ENCODE measurements at regions not wholly inside any gene's neighbourhood (a gene's known extent, or its start where the extent isn't known, plus 50 kb on each side); places are given as distances from the start of the nearest gene placed in this dataset.

GRCh38 chr10:33459602-33460001 lies 125.1 kb upstream of the NRP1 start:
- Mint-ChIP-seq H3K36me3 (ENCODE audit: low read depth) (no peaks in the 10 kb centered on the region), H3K9me3 (no peaks in the 10 kb centered on the region), H3K27ac (no peak overlapping the region), H3K27me3 (ENCODE audit: low read depth) (no peaks in the 10 kb centered on the region), H3K4me1 (ENCODE audit: low read depth) (no peaks in the 10 kb centered on the region), H3K4me3 (no peak overlapping the region)

GRCh38 chr10:33455029-33455428 lies 120.6 kb upstream of the NRP1 start:
- Mint-ChIP-seq H3K4me1 (ENCODE audit: low read depth) (no peaks in the 10 kb centered on the region), H3K4me3 (no peak overlapping the region), H3K27ac (no peak overlapping the region), H3K36me3 (ENCODE audit: low read depth) (no peaks in the 10 kb centered on the region), H3K27me3 (ENCODE audit: low read depth) (peaks cover 6% of the 10 kb centered on the region), H3K9me3 (no peaks in the 10 kb centered on the region)

- H3K27ac Mint-ChIP-seq, result no peak overlapping the region
Observed at GRCh38 chr10:33454554-33454953, 120.1 kb upstream of the NRP1 start.

GRCh38 chr10:33453081-33454025 lies 118.9 kb upstream of the NRP1 start:
- H3K27me3 Mint-ChIP-seq (ENCODE audit: low read depth), result peaks cover 6% of the 10 kb centered on the region
- no peak overlapping the region for H3K27ac Mint-ChIP-seq
- H3K4me1 Mint-ChIP-seq (ENCODE audit: low read depth), result no peaks in the 10 kb centered on the region
- no peaks in the 10 kb centered on the region for H3K36me3 Mint-ChIP-seq (ENCODE audit: low read depth)
- H3K4me3 Mint-ChIP-seq, result no peak overlapping the region
- H3K9me3 Mint-ChIP-seq, result no peaks in the 10 kb centered on the region

More at GRCh38 chr10:33454554-33454953, 120.1 kb upstream of the NRP1 start:
- H3K36me3 Mint-ChIP-seq (ENCODE audit: low read depth), result no peaks in the 10 kb centered on the region
- no peaks in the 10 kb centered on the region for H3K4me1 Mint-ChIP-seq (ENCODE audit: low read depth)
- H3K27me3 Mint-ChIP-seq (ENCODE audit: low read depth), result peaks cover 6% of the 10 kb centered on the region
- no peak overlapping the region for H3K4me3 Mint-ChIP-seq
- no peaks in the 10 kb centered on the region for H3K9me3 Mint-ChIP-seq

GRCh38 chr10:33448421-33449140 lies 114.1 kb upstream of the NRP1 start:
- Mint-ChIP-seq H3K9me3 (no peaks in the 10 kb centered on the region), H3K4me3 (no peak overlapping the region), H3K27me3 (ENCODE audit: low read depth) (peaks cover 6% of the 10 kb centered on the region), H3K36me3 (ENCODE audit: low read depth) (no peaks in the 10 kb centered on the region), H3K4me1 (ENCODE audit: low read depth) (no peaks in the 10 kb centered on the region), H3K27ac (no peak overlapping the region)

- H3K27me3 Mint-ChIP-seq (ENCODE audit: low read depth), result no peaks in the 10 kb centered on the region
- no peak overlapping the region for H3K27ac Mint-ChIP-seq
- no peaks in the 10 kb centered on the region for H3K4me1 Mint-ChIP-seq (ENCODE audit: low read depth)
- no peaks in the 10 kb centered on the region for H3K9me3 Mint-ChIP-seq
- no peak overlapping the region for H3K4me3 Mint-ChIP-seq
- no peaks in the 10 kb centered on the region for H3K36me3 Mint-ChIP-seq (ENCODE audit: low read depth)
Observed at GRCh38 chr10:33441561-33441960, 107.1 kb upstream of the NRP1 start.

GRCh38 chr10:33434933-33435332 lies 100.5 kb upstream of the NRP1 start:
- H3K27me3 Mint-ChIP-seq (ENCODE audit: low read depth), result peaks cover 6% of the 10 kb centered on the region
- H3K36me3 Mint-ChIP-seq (ENCODE audit: low read depth), result no peaks in the 10 kb centered on the region
- no peak overlapping the region for H3K4me3 Mint-ChIP-seq
- no peaks in the 10 kb centered on the region for H3K4me1 Mint-ChIP-seq (ENCODE audit: low read depth)
- H3K27ac Mint-ChIP-seq, result no peak overlapping the region
- no peaks in the 10 kb centered on the region for H3K9me3 Mint-ChIP-seq

- H3K27me3 Mint-ChIP-seq (ENCODE audit: low read depth), result peaks cover 13% of the 10 kb centered on the region
- H3K4me3 Mint-ChIP-seq, result no peak overlapping the region
- H3K4me1 Mint-ChIP-seq (ENCODE audit: low read depth), result no peaks in the 10 kb centered on the region
- no peaks in the 10 kb centered on the region for H3K9me3 Mint-ChIP-seq
- H3K27ac Mint-ChIP-seq, result no peak overlapping the region
- H3K36me3 Mint-ChIP-seq (ENCODE audit: low read depth), result no peaks in the 10 kb centered on the region
Observed at GRCh38 chr10:33428682-33429081, 94.2 kb upstream of the NRP1 start.

- Mint-ChIP-seq H3K27ac (no peak overlapping the region), H3K9me3 (no peaks in the 10 kb centered on the region), H3K36me3 (ENCODE audit: low read depth) (no peaks in the 10 kb centered on the region), H3K27me3 (ENCODE audit: low read depth) (peaks cover 9% of the 10 kb centered on the region), H3K4me1 (ENCODE audit: low read depth) (no peaks in the 10 kb centered on the region), H3K4me3 (no peak overlapping the region)
Observed at GRCh38 chr10:33423154-33423529, 88.7 kb upstream of the NRP1 start.

- Mint-ChIP-seq H3K4me1 (ENCODE audit: low read depth) (no peaks in the 10 kb centered on the region), H3K9me3 (no peaks in the 10 kb centered on the region), H3K36me3 (ENCODE audit: low read depth) (no peaks in the 10 kb centered on the region), H3K4me3 (no peak overlapping the region), H3K27ac (no peak overlapping the region), H3K27me3 (ENCODE audit: low read depth) (peaks cover 9% of the 10 kb centered on the region)
Observed at GRCh38 chr10:33422471-33423153, 88.1 kb upstream of the NRP1 start.

- H3K4me3 Mint-ChIP-seq, result no peak overlapping the region
- H3K27ac Mint-ChIP-seq, result no peak overlapping the region
- H3K27me3 Mint-ChIP-seq (ENCODE audit: low read depth), result peaks cover 5% of the 10 kb centered on the region
- no peaks in the 10 kb centered on the region for H3K9me3 Mint-ChIP-seq
- H3K4me1 Mint-ChIP-seq (ENCODE audit: low read depth), result no peaks in the 10 kb centered on the region
- H3K36me3 Mint-ChIP-seq (ENCODE audit: low read depth), result no peaks in the 10 kb centered on the region
Observed at GRCh38 chr10:33421789-33422462, 87.5 kb upstream of the NRP1 start.

GRCh38 chr10:33419311-33419710 lies 84.8 kb upstream of the NRP1 start:
- H3K4me1 Mint-ChIP-seq (ENCODE audit: low read depth), result no peaks in the 10 kb centered on the region
- no peaks in the 10 kb centered on the region for H3K36me3 Mint-ChIP-seq (ENCODE audit: low read depth)
- no peaks in the 10 kb centered on the region for H3K9me3 Mint-ChIP-seq
- H3K4me3 Mint-ChIP-seq, result no peak overlapping the region
- H3K27me3 Mint-ChIP-seq (ENCODE audit: low read depth), result no peaks in the 10 kb centered on the region
- no peak overlapping the region for H3K27ac Mint-ChIP-seq

GRCh38 chr10:33418301-33418700 lies 83.8 kb upstream of the NRP1 start:
- Mint-ChIP-seq H3K27me3 (ENCODE audit: low read depth) (peaks cover 4% of the 10 kb centered on the region), H3K36me3 (ENCODE audit: low read depth) (no peaks in the 10 kb centered on the region), H3K4me1 (ENCODE audit: low read depth) (no peaks in the 10 kb centered on the region), H3K27ac (no peak overlapping the region), H3K9me3 (no peaks in the 10 kb centered on the region), H3K4me3 (no peak overlapping the region)

GRCh38 chr10:33416691-33417090 lies 82.2 kb upstream of the NRP1 start:
- Mint-ChIP-seq H3K4me3 (no peak overlapping the region), H3K36me3 (ENCODE audit: low read depth) (no peaks in the 10 kb centered on the region), H3K27ac (no peak overlapping the region)

More at GRCh38 chr10:33416691-33417090, 82.2 kb upstream of the NRP1 start:
- H3K27me3 Mint-ChIP-seq (ENCODE audit: low read depth), result peaks cover 4% of the 10 kb centered on the region
- no peaks in the 10 kb centered on the region for H3K4me1 Mint-ChIP-seq (ENCODE audit: low read depth)
- H3K9me3 Mint-ChIP-seq, result no peaks in the 10 kb centered on the region
